ENCODE measurements at regions not wholly inside any gene's neighbourhood (a gene's known extent, or its start where the extent isn't known, plus 50 kb on each side); places are given as distances from the start of the nearest gene placed in this dataset.
"Not testable (repeated sequence)": the region's sequence is repeated elsewhere in the genome, so short reads cannot be mapped to it uniquely, and the experiment has no call there.

DNA sequence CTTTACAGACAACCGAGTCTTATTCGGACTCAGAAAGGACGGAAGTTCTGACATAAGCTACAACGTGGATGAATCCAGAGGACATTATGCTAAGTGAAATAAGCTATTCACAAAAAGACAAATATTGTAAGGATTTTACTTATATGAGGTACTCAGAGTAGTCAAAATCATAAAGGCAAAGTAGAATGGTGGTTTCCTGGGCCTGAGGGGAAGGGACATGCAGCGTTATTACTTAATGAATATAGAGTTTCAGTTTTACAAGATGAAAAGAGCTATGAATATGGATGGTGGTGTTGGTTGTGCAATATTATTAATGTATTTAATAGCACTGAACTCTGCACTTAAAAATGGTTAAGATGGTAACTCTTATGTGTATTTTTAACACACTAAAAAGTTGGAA, 419.1 kb upstream of the SGCG start:
- DNase-seq (ENCODE audit: low read depth in 4 of 4, low spot score in 3 of 4): no peak

DNA sequence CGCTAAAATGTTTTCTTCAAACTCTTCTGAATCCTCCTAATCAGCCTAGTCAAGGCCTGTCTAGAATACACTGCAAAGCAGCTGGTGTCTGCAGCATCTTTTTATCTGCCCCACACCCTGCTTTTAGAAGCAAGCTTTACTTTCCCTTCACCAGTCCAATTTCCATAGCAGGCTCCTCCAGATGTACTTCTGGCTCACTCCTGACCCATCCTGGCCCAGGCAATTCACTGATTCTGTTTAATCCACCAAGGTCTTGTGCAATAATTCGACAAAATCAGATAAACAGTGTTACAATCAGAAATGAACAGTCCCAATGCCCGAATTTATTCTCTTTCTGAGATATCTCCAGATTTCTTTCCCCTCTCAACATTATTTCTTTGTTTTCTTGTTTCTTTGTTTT, 415.2 kb upstream of the SGCG start:
- no peak for DNase-seq (ENCODE audit: low read depth in 4 of 4, low spot score in 3 of 4)

DNA sequence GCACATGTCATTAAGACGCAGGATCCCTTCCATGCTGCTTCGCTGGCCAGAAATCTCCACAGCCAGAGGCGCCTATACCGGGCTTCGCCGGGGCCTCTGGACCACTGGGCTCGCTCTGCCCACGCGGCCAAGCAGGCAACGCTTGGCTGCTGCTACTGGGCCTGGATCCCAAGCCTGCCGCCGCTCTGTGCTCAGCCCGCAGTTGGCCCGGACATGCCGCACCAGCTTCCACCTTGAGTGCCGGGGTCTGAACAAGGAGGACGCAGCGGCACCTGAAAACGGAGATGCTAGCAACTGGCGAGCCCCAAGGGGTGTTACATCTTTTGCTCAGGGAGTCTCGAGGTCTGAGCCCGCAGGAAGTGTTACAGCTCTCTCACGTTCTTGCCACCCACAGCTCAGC, 409.9 kb upstream of the SGCG start:
- no peak for DNase-seq (ENCODE audit: low read depth in 4 of 4, low spot score in 3 of 4)

DNA sequence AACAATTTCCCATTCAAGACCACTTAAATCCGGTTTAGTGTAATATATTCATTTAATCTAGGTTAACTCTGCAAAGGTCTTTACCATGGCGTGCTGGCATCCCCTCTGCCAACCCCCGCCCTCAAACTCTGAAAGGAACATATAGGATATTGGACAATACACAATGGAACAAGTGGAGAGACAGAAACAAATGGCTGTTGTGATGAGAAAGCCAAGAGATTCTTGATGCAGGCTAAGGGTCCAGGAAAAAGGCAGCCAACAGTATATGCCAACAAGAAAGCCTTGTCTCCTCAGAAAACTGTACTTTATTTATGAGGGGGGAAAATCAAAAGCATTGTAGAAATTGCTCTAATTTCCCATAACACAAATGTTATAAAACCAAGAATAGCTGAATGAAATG, 407.3 kb upstream of the SGCG start:
- no peak for DNase-seq (ENCODE audit: low read depth in 4 of 4, low spot score in 3 of 4)

DNA sequence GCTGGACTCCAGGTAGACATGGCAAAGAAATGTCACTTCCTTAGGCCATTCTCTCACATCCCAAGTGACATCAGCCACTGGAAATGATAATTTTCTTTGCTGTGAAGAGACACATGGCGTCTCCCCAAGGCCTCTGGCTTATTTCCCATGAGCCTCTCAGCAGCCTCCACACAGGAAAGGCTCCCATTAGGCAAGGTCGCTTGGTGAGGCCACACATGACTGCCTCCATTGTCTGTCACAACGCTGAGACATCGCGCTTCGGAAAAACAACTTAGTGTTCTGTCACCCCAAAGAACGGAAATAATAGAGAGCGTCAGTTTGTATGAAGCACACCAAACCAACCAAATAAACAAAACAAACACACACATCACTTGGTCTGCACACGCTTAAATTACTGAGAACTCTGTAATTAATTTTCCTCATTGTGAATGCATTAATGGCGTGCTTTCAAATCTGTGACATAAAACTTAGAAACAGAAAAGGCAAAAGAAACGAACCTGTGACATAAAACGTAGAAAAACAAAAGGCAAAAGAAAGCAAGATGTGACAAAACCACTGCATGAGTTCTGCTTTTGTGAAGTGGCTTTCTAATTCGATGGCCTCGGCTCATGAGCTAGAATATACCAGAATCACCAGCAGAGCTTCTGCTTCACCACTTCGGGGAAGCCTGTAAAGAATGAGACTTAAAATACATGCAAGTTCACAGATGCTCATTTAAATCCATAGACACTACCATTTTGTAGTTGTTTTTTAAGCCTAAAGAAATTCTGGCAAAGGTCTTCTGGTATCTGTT, 404.2 kb upstream of the SGCG start:
- no peak for DNase-seq (ENCODE audit: low read depth in 4 of 4, low spot score in 3 of 4)

DNA sequence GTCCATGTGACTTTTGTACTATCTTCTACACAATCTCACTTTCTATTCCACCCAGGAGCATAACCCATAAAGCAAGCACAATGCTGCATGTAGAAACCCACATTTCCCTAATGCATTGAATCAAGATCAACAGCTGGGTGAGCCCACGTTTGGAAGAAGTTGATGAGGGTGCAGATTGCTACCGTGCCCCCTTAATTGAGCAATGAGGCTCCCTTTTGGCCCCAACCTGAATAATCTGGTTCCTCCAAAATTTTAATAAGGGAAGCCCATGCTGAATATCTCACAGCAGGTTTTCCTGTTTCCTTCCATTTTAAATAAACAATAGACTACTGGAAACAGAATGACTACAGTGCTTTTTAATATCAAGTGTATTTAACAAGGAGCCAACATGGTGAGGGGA, 403.6 kb upstream of the SGCG start:
- DNase-seq (ENCODE audit: low read depth in 4 of 4, low spot score in 3 of 4): no peak

DNA sequence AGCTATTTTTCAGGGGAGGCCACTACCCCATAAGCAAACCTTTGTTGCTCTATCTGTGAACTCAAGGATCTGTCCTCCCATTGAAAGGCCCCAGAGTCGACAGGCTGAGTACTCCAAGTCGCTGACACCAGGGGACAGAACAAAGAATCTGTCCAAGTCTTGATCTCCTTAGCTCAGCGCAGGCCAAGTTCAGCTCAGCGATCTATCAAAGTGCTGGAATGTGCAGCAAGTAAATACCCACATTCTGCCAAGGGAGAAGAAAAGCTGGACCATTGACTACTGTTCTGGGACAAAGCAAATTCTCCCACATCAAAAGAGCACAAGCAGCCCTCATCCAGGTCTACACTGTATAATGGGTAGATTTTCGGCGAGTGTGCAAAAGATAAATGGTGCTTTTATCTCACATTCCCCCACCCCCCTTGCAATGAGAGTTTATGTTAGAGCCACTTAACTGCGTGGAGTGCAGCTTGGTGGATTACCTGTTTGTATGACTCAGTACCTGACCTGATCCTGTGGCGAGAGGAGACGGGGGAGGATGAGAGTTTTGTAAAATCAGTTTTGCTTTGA, 391.7 kb upstream of the SGCG start:
- DNase-seq (ENCODE audit: low read depth in 4 of 4, low spot score in 3 of 4): no peak

DNA sequence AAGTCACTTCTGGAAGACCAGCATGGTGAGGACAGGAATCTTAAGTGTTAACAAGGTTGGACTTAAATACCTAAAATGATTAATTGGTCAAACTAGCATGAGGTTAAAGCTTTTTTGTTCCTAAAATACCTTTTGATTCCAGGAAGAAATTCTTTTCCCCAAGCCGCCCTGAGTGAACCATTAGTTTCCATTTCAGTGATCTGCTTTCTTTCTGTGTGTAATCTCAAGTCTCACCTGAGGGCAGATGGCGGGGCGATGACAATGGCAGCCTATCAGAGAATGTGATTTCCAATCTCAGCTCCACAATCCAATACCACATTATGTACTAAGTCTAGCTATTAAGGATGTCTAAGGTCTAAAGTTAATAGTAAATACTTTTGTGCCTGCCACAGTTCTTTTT, 390.9 kb upstream of the SGCG start:
- no peak for DNase-seq (ENCODE audit: low read depth in 4 of 4, low spot score in 3 of 4)

DNA sequence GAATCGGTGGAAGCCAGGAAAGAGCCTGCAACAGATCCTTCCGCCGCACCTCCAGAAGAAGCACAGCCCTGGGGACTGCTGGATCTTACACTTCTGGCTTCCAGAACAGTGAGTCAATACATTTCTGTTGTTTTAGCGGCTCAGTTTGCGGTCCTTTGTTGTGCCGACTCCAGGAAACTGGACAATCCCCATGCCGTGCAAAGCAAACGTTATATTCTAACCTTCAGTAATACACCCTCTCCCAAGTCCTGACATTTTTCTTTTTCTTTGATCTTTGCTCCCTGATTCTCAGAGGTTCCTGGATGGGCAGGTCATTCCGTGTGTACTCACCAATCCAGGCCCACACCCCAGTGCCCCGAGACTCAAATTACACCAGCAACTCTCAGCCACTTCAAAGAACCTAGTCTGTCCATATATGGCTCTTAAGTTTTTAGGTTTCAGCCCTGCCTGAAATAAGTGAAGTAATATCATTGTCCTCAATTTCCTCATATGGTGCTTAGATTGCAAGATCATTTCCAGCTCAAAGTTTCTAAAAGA, 387.1 kb upstream of the SGCG start:
- DNase-seq (ENCODE audit: low read depth in 4 of 4, low spot score in 3 of 4): no peak

DNA sequence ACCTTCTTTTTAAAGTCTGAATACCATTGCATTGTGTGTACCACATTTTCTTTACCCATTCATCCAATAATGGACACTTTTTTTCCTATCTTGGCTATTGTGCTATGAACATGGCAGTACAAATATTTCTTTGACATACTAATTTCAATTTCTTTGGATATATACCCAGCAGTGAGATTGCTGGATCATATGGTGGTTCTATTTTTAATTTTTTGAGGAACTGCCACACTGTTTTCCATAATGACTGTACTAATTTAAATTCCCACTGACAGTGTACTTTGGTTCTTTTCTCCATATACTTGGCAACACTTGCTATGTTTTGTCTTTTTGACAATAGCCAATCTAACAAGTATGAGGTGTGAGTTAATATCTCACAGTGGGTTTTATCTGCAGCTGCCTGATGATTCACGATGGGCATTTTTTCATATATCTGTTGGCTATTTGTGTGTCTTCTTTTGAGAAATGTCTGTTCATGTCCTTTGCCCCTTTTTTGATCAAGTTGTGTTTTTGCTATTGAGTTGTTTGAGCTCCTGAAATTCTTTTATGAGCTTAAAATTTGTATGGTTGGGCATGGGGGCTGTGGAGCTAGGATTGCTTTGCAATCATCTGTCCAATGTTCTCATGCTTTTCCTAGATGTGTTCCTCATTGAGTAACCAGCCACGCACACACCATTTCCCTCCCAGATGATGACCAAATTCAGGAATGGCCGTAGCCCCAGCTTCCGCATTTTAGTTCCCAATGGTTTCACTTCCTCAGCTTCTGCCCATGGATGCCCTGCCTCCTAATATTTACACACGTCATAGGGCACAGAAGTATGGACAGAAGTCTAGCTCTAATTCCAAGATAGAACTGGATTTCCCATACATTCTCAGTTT, 380.0 kb upstream of the SGCG start:
- no peak for DNase-seq (ENCODE audit: low read depth in 4 of 4, low spot score in 3 of 4)

DNA sequence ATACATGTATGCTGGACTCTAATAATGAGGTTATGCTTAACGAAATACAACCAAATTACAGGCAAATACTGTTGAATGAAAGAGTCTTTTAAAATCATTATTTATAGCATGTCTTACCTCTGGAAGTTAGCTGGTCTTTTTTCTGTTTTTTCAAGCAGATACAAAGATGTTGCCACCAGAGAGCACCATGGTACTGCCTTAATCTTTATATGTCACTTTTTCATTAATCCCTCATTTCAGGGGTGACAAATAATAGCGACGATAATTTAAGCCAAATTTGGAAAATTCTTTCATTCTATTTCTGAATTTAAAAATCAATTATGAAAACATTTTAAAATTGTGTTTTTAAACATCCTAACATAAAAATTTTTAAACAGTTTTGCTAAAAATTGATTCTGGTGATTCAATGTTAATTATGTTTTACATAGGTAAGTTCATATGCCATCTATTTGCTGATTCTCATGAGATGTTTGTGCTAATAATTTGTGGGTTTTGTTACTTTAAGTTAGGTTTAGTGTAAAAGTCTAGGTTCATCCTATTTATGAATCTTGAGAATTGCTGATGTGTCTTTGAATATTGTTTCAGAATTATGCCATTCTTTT, 379.3 kb upstream of the SGCG start:
- DNase-seq (ENCODE audit: low read depth in 4 of 4, low spot score in 3 of 4): no peak

DNA sequence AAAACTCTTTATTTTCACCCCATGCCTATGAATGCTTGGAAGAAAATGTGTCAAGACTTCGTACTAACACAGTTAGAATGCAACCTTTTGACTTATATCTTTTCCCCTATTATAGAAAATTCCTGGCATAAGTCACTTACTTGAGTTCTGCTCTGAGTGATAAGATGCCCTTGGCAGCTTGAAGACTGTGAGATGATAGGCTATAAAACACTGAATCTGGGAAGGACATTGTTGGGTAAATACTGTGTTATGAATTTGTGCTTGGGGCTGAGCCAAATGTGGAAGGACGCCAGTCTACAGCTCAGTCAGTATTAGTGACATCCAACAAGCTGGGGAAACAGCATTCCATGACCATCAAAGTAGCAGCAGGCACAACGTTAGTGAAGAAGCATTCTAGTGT, 368.0 kb upstream of the SGCG start:
- DNase-seq (ENCODE audit: low read depth in 4 of 4, low spot score in 3 of 4): no peak

DNA sequence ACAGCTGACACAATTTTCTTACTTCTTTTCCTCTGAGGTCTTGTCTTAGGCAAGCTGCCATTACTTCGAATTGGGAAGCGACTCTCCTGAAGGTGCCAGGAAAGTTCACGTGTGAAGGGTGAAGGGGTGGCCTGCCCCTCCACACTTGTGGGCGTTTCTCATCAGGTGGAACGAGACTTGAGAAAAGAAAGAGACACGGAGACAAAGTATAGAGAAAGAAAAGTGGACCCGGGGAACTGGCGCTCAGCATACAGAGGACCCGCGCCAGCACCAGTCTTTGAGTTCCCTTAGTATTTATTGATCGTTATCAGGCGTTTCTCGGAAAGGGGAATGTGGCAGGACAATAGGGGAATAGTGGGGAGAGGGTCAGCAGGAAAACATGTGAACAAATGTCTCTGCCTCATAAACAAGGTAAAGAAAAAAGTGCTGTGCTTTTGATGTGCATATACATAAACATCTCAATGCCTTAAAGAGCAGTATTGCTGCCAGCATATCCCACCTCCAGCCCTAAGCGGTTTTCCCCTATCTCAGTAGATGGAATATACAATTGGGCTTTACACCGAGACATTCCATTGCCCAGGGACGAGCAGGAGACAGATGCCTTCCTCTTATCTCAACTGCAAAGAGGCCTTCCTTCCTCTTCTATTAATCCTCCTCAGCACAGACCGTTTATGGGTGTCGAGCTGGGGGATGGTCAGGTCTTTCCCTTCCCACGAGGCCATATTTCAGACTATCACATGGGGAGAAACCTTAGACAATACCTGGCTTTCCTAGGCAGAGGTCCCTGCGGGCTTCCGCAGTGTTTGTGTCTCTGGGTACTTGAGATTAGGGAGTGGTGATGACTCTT, 367.0 kb upstream of the SGCG start:
- DNase-seq (ENCODE audit: low read depth in 4 of 4, low spot score in 3 of 4): not testable (repeated sequence)

DNA sequence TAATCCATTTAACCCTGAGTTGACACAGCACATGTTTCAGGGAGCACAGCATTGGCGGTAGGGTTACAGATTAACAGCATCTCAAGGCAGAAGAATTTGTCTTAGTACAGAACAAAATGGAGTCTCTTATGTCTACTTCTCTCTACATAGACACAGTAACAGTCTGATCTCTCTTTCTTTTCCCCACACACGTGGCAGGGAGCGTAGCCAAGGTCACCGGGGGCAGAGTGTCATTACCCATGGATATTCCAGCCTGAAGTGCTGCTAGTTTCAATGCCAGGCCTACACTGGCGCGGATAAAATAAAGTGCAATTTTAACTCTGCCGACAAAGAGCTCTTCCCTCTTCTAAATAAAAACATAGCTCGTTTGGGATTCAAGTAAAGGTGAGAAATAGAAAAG, 366.3 kb upstream of the SGCG start:
- DNase-seq (ENCODE audit: low read depth in 4 of 4, low spot score in 3 of 4): not testable (repeated sequence)

DNA sequence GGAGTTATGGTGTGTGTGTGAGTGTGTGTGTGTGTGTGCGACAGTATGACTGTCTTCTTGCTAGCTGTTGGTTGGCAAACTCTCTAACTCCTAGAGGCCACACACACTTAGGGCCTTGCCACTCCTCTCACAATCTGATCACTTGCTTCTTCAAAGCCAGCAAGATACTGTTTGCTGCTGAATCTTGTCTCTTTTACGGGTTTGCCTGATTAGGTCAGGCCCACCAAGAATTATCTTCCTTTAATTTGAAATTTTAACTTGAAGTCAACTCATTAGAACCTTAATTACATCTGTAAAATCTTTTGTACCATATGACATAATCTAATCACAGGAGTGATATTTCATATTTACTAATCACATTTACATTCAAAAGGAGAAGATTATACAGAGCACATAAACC, 359.2 kb upstream of the SGCG start:
- no peak for DNase-seq (ENCODE audit: low read depth in 4 of 4, low spot score in 3 of 4)

DNA sequence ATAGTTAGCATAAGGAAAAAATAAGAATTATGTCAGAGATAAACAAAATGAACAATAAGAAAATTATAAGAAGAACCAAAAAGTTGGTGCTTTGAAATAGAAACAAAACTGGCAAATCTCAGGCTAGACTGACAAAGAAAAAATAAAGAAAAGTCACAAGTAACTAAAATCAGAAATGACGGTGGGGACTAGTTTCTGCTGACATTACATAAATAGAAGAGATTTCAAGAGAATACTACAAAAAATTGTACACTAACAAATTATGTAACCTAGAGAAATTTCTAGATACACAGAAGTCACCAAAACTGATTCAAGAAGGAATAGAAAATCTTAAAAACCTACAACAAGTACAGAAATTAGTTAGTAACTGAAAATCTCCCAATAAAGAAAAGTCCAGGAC, 355.6 kb upstream of the SGCG start:
- DNase-seq (ENCODE audit: low read depth in 4 of 4, low spot score in 3 of 4): no peak

DNA sequence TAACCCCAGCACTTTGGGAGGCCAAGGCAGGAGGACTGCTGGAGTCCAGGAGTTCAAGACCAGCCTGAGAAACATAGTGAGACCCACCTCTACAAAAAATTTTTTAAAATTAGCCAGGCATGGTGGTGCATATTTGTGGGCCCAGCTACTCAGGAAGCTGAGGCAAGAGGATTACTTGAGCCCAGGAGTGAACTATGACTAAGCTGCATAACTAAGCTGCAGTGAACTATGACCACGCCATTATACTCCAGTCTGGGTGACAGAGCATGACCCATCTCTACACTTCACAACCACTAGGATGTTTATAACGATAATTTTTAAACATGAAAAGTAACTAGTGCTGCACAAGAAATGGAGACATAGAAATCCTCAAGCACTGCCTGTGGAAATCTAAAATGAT, 352.7 kb upstream of the SGCG start:
- DNase-seq (ENCODE audit: low read depth in 4 of 4, low spot score in 3 of 4): no peak

DNA sequence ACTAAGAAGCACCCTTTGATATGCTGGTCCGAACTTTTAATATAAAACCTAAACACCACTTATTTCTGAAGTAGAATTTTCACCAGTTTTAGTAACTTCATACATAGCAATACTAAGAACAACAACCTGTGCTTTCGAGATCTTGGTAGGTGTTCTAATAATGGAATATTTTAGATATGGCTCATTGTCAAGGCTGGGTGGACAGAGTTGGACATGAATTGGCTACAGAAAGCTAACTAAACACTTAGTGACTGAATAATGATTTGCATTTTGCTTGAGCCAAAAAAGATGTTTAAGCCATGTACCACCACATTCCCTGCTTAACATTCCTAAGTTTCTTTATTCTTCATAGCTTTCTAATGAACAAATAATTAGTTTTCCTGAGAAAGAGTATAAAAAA, 344.3 kb upstream of the SGCG start:
- no peak for DNase-seq (ENCODE audit: low read depth in 4 of 4, low spot score in 3 of 4)

DNA sequence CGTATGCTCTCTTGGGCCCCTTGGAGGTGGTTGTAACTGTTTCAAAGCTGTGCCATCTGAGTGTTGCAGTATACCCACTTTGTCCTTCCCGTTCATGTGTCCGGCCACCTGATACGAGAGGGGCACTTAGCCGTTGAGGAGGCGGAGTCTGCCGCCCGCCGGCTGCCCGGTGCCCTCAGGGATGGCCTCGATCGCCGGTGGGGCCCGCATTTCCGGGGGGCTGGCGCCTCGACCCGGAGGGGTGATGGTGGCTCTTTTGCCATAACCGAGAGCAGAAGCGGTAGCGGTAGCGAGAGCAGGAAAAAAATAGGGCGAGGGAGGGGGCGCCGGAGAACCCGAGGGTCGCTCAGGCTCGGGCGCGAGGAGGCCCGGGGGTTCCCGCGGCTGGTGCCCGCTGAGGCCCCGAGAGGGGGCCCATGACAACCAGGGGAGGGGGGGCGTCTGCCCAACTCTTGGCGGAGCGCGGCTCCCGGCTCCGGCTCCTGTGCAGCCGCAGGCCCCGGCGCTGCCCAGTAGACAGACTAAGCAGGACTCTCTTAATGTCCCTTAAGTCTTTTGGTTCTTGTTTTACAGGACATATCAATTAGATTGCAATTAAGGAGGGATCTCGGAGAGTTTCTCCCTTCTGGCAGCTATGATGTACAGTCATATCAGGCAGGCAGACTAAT, 342.7 kb upstream of the SGCG start:
- no peak for DNase-seq (ENCODE audit: low read depth in 4 of 4, low spot score in 3 of 4)

Measured in left renal pelvis (tissue), 4 donors.